NAMALWA (cell line): ENCODE measurements at regions not wholly inside any gene's neighbourhood (a gene's known extent, or its start where the extent isn't known, plus 50 kb on each side); places are given as distances from the start of the nearest gene placed in this dataset.
"Not testable (repeated sequence)": the region's sequence is repeated elsewhere in the genome, so short reads cannot be mapped to it uniquely, and the experiment has no call there.

ENCODE experiments used
- DNase-seq: peaks from one replicate; pipeline ENCODE4 v3.0.0-alpha.2; 2015; ENCODE audit warnings: low spot score

DNA sequence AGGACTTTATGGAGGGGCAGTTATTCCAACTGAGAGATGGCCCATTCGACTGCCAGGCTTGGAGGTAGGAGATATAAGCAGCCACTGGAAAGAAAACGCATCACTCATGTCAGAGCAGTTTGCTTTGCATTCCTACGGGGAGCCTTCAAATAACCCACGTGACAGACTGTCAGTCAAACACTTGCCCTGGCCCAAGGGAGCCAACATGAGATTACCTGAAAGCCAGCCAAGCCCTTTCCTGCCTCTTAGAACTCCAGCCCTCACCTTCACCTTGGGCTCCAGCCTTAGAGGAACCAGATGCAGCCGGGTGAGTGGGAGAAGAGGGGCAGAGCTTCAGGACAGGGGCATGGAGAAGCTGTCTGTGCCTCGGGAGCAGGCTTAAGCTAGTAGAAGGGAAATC lies 95.3 kb upstream of the CXCL13 start:
- DNase-seq, result no peak

DNA sequence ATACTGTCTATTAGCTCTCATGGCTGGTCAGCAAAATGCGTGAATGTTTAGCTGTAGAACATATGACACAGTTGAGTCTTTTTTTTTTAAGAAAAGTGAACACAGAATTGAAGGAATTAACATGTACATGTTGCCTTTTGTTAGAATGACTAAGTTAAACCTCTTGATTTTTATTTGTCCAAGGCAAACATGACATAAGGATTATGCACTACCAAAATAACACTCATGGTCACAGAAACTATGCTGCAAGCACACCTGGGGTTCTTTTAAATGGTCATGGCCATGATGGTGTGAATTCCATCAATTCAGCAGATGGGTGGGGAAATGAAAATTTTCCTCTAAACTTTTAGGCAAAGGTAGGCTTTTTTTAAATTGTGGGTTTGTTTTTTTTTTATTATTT lies 80.1 kb upstream of the CXCL13 start:
- no peak for DNase-seq

DNA sequence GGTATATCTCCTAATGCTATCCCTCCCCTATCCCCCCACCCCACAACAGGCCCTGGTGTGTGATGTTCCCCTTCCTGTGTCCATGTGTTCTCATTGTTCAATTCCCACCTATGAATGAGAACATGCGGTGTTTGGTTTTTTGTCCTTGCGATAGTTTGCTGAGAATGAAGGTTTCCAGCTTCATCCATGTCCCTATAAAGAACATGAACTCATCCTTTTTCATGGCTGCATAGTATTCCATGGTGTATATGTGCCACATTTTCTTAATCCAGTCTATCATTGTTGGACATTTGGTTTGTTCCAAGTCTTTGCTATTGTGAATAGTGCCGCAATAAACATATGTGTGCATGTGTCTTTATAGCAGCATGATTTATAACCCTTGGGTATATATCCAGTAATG lies 77.7 kb upstream of the CXCL13 start:
- DNase-seq, result not testable (repeated sequence)

DNA sequence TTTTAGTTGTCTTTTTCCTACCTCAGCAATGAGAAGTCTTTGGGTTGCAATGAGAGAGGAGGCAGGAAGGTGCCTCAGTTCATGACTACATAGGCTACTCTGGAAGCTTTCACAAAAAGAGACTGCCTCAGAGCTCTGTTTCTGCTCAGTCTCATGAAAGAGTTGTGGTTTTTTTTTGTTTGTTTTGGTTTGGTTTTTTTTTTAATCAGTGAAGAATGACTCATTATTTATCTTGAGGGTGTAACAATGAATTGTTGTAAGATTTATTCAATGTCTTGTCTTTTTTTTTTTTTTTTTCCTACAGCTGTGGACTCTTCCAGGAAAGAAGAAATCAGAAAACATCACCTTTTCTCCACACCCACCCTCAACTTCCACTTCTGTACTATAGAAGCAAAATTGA lies 67.5 kb upstream of the CXCL13 start:
- DNase-seq, result no peak

DNA sequence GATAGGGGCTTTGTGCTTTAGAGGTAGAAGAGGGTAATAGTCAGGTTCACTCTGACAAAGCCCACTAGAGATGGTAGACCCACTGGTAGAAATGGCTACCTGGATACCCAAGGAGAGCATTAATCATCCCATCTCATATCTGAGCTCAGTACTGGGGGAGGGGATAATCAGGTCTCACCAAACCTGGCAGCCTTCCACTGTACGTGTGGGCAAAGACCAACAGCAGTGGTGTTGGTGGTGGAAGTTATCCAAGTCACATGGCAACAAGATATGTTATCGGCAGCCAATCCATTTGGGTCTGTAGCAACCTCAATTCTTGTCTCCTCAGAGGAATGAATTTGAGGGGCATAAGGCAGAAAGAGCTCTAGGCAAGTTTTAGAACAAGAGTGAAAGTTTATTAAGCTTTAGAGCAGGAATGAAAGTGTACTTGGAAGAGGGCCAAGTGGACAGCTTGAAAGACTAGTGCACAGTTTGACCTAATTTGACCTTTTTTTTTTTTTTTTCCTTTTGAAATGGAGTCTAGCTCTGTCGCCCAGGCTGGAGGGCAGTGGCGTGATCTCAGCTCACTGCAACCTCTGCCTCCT lies 67.0 kb upstream of the CXCL13 start:
- no peak for DNase-seq
